22Rv1 (cell line): ENCODE measurements at regions not wholly inside any gene's neighbourhood (a gene's known extent, or its start where the extent isn't known, plus 50 kb on each side); places are given as distances from the start of the nearest gene placed in this dataset.
"Not testable (repeated sequence)": the region's sequence is repeated elsewhere in the genome, so short reads cannot be mapped to it uniquely, and the experiment has no call there.

Experiments used
- H3K27ac ChIP-seq: fragments of 450-650 bp; 2 replicates; pipeline ENCODE4 v1.5.1; 2017
- ZFX ChIP-seq: fragments of 450-650 bp; IDR thresholded peaks from 2 replicates; pipeline ENCODE4 v1.6.1; 2017; ENCODE audit warnings: antibody characterized with exemption, borderline replicate concordance
- TF ChIP-seq, protein P1 (sequence below): fragments of 450-650 bp; IDR thresholded peaks from 2 replicates; pipeline ENCODE4 v1.5.1; 2017; ENCODE audit warnings: mild to moderate bottlenecking

DNA sequence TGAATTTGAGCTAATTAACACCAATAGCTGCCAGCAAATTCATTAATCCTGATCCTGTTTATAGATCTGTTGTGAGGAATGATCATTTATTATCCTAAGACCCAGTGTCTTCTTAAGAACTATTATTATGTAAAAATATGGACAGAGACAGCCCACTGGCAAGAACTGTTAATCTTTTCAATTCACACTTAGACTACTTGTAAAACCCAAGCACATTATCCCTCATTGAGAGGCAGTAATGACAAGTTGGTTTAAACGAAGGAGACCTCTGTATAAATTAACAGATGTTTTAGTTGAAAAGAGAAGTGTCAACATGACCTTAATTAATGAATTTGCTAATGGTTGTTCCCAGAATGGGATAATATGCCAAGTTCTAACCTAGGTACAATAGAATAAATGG is 270.3 kb upstream of the IZUMO3 start:
- TF ChIP-seq ZFX: no peak
- TF ChIP-seq, protein P1, sequence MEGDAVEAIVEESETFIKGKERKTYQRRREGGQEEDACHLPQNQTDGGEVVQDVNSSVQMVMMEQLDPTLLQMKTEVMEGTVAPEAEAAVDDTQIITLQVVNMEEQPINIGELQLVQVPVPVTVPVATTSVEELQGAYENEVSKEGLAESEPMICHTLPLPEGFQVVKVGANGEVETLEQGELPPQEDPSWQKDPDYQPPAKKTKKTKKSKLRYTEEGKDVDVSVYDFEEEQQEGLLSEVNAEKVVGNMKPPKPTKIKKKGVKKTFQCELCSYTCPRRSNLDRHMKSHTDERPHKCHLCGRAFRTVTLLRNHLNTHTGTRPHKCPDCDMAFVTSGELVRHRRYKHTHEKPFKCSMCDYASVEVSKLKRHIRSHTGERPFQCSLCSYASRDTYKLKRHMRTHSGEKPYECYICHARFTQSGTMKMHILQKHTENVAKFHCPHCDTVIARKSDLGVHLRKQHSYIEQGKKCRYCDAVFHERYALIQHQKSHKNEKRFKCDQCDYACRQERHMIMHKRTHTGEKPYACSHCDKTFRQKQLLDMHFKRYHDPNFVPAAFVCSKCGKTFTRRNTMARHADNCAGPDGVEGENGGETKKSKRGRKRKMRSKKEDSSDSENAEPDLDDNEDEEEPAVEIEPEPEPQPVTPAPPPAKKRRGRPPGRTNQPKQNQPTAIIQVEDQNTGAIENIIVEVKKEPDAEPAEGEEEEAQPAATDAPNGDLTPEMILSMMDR: no peak
- no peak overlapping the region for H3K27ac ChIP-seq

DNA sequence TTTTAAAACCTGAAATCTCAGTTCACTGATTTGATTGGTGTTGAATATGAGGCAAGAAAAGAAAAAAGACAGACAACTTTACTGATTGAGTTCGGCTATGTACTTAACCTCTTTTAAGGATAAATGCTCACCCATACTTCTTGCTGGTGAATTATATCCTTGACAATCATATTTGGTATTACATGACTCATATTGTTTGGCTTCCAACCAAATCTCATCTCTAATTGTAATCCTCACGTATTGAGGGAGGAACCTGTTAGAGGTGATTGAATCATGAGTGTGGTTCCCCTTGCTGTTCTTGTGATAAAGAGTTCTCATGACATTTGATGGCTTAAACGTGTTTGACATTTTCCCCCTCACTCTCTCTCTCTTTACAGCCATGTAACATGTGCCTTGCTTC is 255.6 kb upstream of the IZUMO3 start:
- H3K27ac ChIP-seq: no peak overlapping the region
- no peak for TF ChIP-seq ZFX
- TF ChIP-seq, protein P1: no peak

DNA sequence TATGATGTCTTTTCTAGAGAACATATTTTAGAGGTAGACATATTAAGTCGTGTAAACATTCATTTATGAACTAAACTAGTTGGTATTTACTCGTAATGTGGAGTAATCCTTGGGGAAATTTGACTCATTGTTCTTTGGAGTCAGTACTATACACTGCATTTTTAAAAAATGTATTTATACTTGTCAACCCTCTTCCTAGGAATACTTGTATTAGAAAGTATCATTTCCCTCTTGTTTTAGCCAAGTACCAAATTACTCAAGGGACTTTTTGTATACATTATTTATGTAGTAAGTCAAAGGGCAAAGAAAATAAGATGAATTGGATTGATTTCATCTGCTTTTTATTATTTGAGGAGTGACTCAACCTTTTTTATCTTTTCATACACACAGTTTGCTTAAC is 248.1 kb upstream of the IZUMO3 start:
- TF ChIP-seq, protein P1: no peak
- no peak for TF ChIP-seq ZFX
- H3K27ac ChIP-seq: no peak overlapping the region

DNA sequence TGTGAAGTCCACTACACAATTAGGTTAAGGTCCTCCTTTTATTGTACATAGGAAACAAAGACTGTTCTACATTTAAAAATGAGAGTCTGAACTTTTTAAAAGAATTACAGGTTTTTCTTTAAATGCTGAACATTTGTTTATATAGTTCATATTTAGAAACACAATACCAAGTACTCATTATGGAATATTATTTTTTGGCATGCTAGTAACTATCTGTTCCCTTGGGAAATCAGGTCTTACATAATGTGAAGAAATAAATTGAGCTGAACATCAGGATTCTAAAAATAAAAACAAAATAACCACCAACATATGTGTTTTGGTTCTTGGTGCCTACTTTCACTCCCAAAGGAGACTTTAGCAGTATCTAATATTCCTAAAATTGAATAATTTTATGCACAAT is 230.5 kb upstream of the IZUMO3 start:
- TF ChIP-seq, protein P1: no peak
- no peak for TF ChIP-seq ZFX
- H3K27ac ChIP-seq: no peak overlapping the region

DNA sequence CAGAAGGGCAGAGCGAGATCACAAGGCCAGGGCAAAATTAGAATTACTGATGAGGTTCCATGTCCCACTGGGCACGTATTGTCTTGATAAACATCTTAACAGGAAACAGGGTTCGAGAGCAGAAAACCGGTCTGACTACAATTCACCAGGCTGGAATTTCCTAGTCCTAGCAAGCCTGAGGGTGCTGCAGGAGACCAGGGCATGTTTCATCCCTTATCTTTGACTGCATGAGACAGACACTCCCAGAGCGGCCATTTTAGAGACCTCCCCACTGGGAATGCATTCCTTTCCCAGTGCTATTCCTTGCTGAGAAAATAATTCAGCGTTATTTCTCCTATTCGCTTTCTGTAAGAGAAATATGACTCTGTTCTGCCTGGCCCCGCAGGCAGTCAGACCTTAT is 228.5 kb upstream of the IZUMO3 start:
- not testable (repeated sequence) for H3K27ac ChIP-seq

DNA sequence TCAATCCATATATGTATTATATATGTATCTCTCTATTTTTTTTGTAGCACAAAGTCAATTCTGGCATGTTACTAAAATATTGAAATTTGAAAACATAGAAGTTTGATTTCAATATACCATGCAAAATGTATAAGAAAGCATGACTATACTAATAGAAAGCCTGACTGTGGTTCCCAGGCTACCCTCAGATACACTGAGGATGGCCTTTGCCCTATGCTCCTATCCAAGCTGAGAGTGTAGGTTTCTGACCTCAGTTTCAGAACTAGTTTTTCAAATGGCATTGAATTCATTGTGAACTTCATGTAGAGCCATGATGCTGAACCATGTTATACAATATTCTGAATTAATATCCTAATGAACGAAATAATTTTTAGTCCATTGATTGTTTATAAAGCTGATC is 220.4 kb upstream of the IZUMO3 start:
- no peak overlapping the region for H3K27ac ChIP-seq
- TF ChIP-seq, protein P1: no peak
- no peak for TF ChIP-seq ZFX

DNA sequence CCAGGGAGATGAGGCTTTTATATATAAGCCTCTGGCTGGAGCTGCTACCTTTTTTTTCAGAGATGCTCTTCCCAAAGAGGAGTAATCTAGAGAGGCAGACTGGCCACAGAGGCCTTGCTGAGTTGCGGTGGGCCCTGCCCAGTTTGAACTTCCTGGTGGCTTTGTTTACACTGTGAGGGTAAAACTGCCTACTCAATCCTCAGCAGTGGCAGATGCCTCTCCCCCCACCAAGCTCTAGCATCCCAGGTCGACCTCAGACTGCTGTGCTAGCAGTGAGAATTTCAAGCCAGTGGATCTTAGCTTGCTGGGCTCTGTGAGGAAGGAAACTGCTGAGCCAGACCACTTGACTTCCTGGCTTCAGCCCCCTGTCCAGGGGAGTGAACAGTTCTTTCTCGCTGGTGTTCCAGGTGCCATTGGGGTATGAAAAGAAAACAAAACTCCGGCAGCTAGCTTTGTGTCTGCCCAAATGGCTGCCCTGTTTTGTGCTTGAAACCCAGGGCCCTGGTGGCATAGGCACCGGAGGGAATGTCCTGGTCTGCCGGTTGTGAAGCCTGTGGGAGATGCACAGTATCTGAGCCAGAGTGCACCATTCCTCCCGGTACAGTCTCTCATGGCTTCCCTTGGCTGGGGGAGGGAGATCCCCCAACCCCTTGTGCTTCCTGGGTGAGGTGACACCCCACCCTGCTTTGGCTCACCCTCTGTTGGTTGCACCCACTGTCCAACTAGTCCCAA is 219.5 kb upstream of the IZUMO3 start:
- TF ChIP-seq ZFX: no peak
- TF ChIP-seq, protein P1: no peak

DNA sequence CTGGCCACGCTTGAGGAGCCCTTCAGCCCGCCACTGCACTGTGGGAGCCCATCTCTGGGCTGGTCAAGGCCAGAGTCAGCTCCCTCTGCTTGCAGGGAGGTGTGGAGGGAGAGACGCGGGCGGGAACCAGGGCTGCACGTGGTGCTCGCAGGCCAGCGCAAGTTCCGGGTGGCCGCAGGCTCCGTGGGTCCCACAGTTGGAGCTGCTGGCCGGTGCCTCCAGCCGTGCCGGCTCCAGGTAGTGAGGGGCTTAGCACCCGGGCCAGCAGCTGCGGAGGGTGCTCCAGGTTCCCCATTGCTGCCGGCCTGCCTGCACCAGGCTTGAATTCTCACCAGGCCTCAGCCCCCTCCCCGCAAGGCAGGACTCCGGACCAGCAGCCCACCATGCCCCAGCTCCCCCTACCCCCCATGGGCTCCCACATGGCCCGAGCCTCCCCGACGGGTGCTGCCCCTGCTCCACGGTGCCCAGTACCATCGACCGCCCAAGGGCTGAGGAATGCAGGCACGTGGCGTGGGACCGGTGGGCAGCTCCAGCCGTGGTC is 192.8 kb upstream of the IZUMO3 start:
- H3K27ac ChIP-seq: no peak overlapping the region
- TF ChIP-seq, protein P1: no peak
- TF ChIP-seq ZFX: no peak

More for the DNA sequence above, 219.5 kb upstream of the IZUMO3 start:
- H3K27ac ChIP-seq: no peak overlapping the region
